ENCODE measurements at regions not wholly inside any gene's neighbourhood (a gene's known extent, or its start where the extent isn't known, plus 50 kb on each side); places are given as distances from the start of the nearest gene placed in this dataset.

DNA sequence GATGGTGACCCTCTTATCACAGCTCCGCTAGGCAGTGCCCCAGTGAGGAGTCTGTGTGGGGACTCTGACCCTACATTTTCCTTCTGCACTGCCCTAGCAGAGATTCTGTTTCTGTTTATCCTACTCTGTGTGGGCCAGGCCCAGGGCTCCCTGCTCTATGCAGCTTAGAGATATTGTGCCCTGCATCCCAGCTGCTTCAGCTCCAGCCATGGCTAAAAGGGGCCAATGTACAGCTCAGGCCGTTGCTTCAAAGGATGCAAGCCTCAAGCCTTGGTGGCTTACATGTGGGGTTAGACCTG lies 2030.7 kb upstream of the CDH9 start:
- ChIA-PET CTCF (no interaction called here), POLR2A (no interaction called here)
- no peak for DNase-seq (ENCODE audit: extremely low spot score)
- TF ChIP-seq, protein P1, sequence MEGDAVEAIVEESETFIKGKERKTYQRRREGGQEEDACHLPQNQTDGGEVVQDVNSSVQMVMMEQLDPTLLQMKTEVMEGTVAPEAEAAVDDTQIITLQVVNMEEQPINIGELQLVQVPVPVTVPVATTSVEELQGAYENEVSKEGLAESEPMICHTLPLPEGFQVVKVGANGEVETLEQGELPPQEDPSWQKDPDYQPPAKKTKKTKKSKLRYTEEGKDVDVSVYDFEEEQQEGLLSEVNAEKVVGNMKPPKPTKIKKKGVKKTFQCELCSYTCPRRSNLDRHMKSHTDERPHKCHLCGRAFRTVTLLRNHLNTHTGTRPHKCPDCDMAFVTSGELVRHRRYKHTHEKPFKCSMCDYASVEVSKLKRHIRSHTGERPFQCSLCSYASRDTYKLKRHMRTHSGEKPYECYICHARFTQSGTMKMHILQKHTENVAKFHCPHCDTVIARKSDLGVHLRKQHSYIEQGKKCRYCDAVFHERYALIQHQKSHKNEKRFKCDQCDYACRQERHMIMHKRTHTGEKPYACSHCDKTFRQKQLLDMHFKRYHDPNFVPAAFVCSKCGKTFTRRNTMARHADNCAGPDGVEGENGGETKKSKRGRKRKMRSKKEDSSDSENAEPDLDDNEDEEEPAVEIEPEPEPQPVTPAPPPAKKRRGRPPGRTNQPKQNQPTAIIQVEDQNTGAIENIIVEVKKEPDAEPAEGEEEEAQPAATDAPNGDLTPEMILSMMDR (IDR thresholded peaks at IDR 0.05; ENCODE audit: control extremely low read depth, extremely low read depth, low read depth, missing control alignments): no peak

DNA sequence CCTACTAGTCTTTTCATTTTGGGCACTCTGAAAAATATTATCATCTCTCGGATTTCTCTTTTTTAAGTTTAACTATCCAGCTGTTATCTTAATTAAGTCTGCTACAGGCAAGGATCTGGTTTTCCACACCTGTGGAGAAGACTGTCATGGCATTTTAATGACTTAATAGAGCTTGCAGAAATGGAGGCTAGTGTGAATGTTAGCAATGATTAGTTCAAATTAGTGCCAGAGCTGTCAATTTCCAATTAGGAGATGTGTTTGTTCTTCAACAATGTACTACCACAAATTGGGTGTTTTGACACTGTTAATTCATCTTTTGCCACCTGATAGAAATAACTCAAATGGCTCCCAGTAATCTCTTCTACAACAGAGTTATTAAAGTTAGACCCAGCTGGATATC lies 2023.0 kb upstream of the CDH9 start:
- POLR2A ChIA-PET: no interaction called here
- DNase-seq (ENCODE audit: extremely low spot score): no peak
- CTCF ChIA-PET: no interaction called here
- TF ChIP-seq, protein P1 (IDR thresholded peaks at IDR 0.05; ENCODE audit: control extremely low read depth, extremely low read depth, low read depth, missing control alignments): no peak

DNA sequence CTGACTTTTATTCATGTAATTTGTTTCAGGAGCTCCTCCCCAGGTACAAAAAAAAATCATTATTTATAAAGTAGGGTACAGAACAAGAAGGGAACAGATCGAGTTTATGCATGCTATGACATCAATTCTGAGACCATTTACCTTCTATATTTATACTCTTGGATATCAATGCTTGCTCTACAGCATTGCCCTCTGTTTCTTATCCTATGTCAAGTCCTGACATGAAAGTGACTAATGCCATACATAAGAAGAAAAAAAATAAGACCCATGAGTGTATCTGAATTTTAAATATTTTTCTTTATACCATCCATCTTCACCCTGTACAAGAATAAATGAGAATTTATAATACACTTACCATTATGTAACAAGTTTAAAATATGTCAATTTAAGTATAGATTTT lies 2016.3 kb upstream of the CDH9 start:
- CTCF ChIA-PET: interaction anchor here (1.0 to 1.5 kb wide), 3 partner anchors 11 to 29 kb away, joined by 3 read pairs; no protein-coding TSS in a partner anchor
- DNase-seq (ENCODE audit: extremely low spot score): no peak
- TF ChIP-seq, protein P1 (IDR thresholded peaks at IDR 0.05; ENCODE audit: control extremely low read depth, extremely low read depth, low read depth, missing control alignments): no peak
- POLR2A ChIA-PET: no interaction called here

DNA sequence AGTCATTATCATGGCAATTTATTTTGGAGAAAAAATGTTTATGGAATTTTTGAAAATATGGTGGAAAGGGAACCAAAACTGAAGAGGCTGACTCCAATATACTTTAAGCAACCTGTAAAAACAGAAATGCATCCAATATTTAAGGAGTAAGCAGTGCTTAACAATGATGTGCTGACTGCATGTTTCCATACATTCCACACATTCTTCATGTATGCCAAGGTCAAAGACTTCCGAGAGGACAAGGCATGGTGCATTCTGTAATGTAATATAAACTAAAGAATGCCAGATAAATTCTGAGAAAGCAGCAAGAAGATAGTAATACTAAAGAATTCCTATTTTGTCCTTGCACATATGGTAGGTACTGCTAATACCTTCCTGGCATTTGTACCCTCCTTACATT lies 2015.9 kb upstream of the CDH9 start:
- TF ChIP-seq, protein P1 (IDR thresholded peaks at IDR 0.05; ENCODE audit: control extremely low read depth, extremely low read depth, low read depth, missing control alignments): no peak
- POLR2A ChIA-PET: no interaction called here

DNA sequence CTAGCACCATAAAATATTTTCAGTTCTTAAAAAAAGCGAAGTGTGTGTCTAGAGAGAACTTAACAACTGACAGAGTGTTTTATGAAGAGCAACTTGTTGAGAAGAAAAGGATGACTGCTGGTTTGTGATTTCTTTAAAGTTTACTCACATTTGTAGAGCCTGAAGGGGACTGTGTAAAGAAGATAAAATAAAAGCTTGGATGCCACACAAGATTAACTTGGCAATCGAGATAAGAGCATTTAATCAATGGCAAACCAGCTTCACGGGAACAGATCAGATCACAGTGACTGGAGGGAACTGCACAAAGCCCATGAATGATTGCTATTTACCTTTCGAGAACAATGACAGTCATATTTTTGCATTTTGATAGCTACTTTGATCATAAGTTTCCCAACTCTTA lies 2013.1 kb upstream of the CDH9 start:
- TF ChIP-seq, protein P1 (IDR thresholded peaks at IDR 0.05; ENCODE audit: control extremely low read depth, extremely low read depth, low read depth, missing control alignments): no peak
- no peak for DNase-seq (ENCODE audit: extremely low spot score)
- POLR2A ChIA-PET: no interaction called here
- CTCF ChIA-PET: interaction anchor here (1.2 to 1.7 kb wide), 2 partner anchors 14 to 42 kb away, joined by 3 read pairs; no protein-coding TSS in a partner anchor

More for the DNA sequence above, 2015.9 kb upstream of the CDH9 start:
- CTCF ChIA-PET: no interaction called here
- no peak for DNase-seq (ENCODE audit: extremely low spot score)

DNA sequence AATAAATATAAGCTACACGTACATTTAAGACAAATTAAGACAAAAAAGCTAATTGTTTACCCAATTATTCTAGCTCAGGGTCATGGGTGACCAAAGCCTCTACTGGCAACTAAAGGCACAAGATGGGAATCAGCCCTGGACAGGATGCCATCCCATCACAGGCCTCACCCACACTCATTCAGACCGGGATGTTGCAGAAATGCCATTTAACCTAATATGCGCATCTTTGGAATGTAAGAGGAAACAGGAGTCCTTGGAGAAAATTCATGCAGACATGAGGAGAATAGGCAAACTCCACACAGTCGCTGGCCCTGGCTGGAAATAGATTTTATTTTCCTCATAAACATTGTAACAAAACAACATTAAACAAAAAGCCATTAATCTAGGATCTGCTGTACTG lies 2003.8 kb upstream of the CDH9 start:
- POLR2A ChIA-PET: no interaction called here
- CTCF ChIA-PET: interaction anchor here (0.9 to 1.0 kb wide), 2 partner anchors 13 to 25 kb away, joined by 3 read pairs; no protein-coding TSS in a partner anchor
- DNase-seq (ENCODE audit: extremely low spot score): no peak
- TF ChIP-seq, protein P1 (IDR thresholded peaks at IDR 0.05; ENCODE audit: control extremely low read depth, extremely low read depth, low read depth, missing control alignments): no peak

DNA sequence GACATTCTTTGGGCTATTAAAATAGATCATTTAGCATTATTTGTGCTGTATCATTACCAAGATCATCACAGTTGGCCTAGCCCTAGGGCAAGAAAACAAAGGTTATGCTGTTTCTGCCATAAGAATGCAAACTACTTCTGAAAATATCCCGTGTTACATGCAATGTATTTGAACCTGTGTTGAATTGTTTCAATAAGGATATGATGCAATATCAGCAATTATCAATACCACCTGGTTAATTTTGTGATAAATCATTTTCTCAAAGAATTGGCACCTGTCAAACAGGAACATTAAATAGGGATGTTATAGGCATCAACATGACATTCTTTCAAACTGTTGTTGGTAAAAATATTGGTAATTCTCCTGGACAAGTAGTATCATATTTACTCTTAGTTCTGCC lies 2002.0 kb upstream of the CDH9 start:
- TF ChIP-seq, protein P1 (IDR thresholded peaks at IDR 0.05; ENCODE audit: control extremely low read depth, extremely low read depth, low read depth, missing control alignments): no peak
- ChIA-PET POLR2A (no interaction called here), CTCF (no interaction called here)
- no peak for DNase-seq (ENCODE audit: extremely low spot score)

Measured in GM10248 (cell line).